BLaER1 (cell line): ENCODE measurements at regions not wholly inside any gene's neighbourhood (a gene's known extent, or its start where the extent isn't known, plus 50 kb on each side); places are given as distances from the start of the nearest gene placed in this dataset.

Experiments
- H3K27ac ChIP-seq: shearing (Covaris generic); formaldehyde crosslinking; 2 replicates; pipeline ENCODE4 v1.8.1; 2022
- H3K27me3 ChIP-seq: shearing (Covaris generic); formaldehyde crosslinking; 2 replicates; pipeline ENCODE4 v1.8.1; 2022
- H3K36me3 ChIP-seq: shearing (Covaris generic); formaldehyde crosslinking; 2 replicates; pipeline ENCODE4 v1.8.1; 2022
- H3K4me1 ChIP-seq: shearing (Covaris generic); formaldehyde crosslinking; 2 replicates; pipeline ENCODE4 v1.8.1; 2022
- H3K4me2 ChIP-seq: shearing (Covaris generic); formaldehyde crosslinking; 2 replicates; pipeline ENCODE4 v1.8.1; 2022
- H3K4me3 ChIP-seq: shearing (Covaris generic); formaldehyde crosslinking; 2 replicates; pipeline ENCODE4 v1.8.1; 2022
- H3K9ac ChIP-seq: shearing (Covaris generic); formaldehyde crosslinking; 2 replicates; pipeline ENCODE4 v1.8.1; 2022
- H3K9me3 ChIP-seq: shearing (Covaris generic); formaldehyde crosslinking; 2 replicates; pipeline ENCODE4 v1.8.1; 2022
- H4K20me1 ChIP-seq: shearing (Covaris generic); formaldehyde crosslinking; 2 replicates; pipeline ENCODE4 v1.8.1; 2022
- Cebpa-rat ChIP-seq: shearing (Covaris generic); IDR thresholded peaks from 2 replicates; pipeline ENCODE4 v1.8.1; 2022

DNA sequence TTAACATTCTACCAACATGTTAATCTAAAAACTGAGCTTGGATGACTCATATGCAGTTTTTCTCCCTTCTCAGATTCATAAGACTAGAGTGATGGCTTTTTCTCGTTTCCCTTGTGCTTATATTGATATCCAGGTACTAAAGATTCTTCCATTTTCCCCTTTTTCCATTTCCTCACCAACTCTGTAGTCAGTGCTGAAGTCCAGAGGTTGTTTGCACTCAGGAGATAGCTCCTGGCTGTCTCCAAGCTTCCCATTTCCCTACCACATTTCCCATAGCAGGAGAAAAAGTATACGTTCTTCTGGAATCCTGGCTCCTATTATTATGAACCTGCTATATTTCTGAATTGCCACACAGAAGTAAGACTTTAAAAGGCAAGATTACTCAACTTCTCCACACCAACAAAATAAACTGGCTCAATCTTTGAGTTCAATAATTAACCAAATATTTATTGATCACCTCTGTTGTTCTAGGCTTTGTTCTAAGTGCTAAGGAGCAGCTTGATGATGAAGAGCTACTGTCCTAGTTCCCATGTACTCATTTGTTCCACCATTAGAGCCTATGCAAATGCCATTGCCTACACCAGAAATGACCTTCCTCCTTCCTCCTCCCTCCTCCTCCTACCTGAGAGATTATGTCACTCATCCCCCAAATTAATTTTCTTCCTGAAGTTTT lies 454.4 kb upstream of the RPS6KA3 start:
- no peaks in the 10 kb centered on the region for H3K9me3 ChIP-seq
- H3K27me3 ChIP-seq = no peaks in the 10 kb centered on the region
- TF ChIP-seq Cebpa-rat = no peak
- H3K4me3 ChIP-seq = no peak overlapping the region
- no peaks in the 10 kb centered on the region for H4K20me1 ChIP-seq
- H3K27ac ChIP-seq = no peak overlapping the region
- H3K4me1 ChIP-seq = no peaks in the 10 kb centered on the region
- no peaks in the 10 kb centered on the region for H3K36me3 ChIP-seq
- no peak overlapping the region for H3K9ac ChIP-seq
- H3K4me2 ChIP-seq = no peak overlapping the region

DNA sequence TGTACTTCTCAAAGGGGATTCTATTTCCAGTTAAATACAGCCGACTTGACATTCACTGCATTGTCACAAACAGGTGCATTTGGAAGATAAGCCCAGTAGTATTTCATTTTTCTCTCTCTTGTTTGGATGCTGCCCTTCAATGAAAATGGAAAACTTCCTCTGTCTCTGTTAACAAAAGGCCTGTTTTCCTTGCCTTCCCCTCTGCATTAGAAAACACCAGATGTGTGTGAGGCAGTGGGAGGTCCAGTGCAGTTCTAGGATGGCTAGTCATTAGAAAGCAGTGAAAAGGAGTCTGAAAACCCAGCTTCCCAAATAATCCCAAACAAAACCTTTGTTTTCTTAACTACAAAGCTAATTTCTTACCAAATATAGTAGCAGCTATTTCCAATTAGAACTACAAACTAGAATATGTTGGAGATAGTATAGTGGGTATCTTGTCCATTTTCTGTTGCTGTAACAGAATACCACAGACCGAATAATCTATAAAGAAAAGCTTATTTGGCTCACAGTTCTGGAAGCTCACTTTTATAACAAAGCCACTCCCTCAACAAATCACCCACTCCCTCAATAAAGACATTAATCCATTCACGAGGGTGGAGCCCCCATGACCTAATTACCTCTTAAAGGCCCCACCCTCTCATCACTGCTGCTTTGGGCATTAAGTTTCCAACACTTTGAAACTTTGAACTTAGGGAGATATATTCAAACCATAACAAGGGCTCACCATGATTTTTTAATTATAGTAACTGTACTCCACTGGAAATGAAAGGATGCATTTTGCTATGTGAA lies 452.1 kb upstream of the RPS6KA3 start:
- no peaks in the 10 kb centered on the region for H3K36me3 ChIP-seq
- H3K9me3 ChIP-seq = no peaks in the 10 kb centered on the region
- H3K4me1 ChIP-seq = no peaks in the 10 kb centered on the region
- H3K4me3 ChIP-seq = no peak overlapping the region
- H3K4me2 ChIP-seq = no peak overlapping the region
- H3K27me3 ChIP-seq = no peaks in the 10 kb centered on the region
- H3K27ac ChIP-seq = no peak overlapping the region
- no peak for TF ChIP-seq Cebpa-rat
- H3K9ac ChIP-seq = no peak overlapping the region
- H4K20me1 ChIP-seq = no peaks in the 10 kb centered on the region

DNA sequence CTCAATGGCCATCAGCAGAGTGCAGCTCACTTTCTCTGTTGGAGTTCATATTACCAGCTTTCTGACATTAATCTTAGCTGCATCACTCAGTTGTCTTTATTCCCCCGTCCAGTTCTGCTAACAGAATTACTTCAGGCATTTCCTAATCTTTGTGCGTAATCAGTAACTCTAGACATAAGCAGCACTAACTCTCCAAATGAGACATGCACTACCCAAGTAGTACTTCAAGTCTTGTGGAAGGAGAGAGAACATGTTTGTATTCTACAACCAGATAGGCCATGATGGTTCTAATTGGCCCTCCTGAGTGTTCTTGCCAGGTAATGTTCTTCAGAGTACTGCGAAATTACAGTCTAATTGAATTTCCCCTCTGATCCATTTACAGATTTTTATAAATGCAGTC lies 448.5 kb upstream of the RPS6KA3 start:
- no peaks in the 10 kb centered on the region for H3K36me3 ChIP-seq
- H3K9me3 ChIP-seq = no peaks in the 10 kb centered on the region
- H3K27me3 ChIP-seq = no peaks in the 10 kb centered on the region
- no peaks in the 10 kb centered on the region for H4K20me1 ChIP-seq
- H3K4me3 ChIP-seq = no peak overlapping the region
- H3K9ac ChIP-seq = no peak overlapping the region
- no peaks in the 10 kb centered on the region for H3K4me1 ChIP-seq
- no peak overlapping the region for H3K27ac ChIP-seq
- TF ChIP-seq Cebpa-rat = no peak
- no peak overlapping the region for H3K4me2 ChIP-seq

GRCh38 chrX:20712811-20713210 lies 446.1 kb upstream of the RPS6KA3 start:
- H3K36me3 ChIP-seq = no peaks in the 10 kb centered on the region
- H3K9me3 ChIP-seq = no peaks in the 10 kb centered on the region; the same call in 1 of the 2 replicates
- no peak overlapping the region for H3K4me3 ChIP-seq
- no peak overlapping the region for H3K27ac ChIP-seq
- TF ChIP-seq Cebpa-rat = no peak
- no peaks in the 10 kb centered on the region for H3K27me3 ChIP-seq
- H3K4me2 ChIP-seq = no peak overlapping the region
- H3K4me1 ChIP-seq = no peaks in the 10 kb centered on the region
- H4K20me1 ChIP-seq = no peaks in the 10 kb centered on the region
- no peak overlapping the region for H3K9ac ChIP-seq

DNA sequence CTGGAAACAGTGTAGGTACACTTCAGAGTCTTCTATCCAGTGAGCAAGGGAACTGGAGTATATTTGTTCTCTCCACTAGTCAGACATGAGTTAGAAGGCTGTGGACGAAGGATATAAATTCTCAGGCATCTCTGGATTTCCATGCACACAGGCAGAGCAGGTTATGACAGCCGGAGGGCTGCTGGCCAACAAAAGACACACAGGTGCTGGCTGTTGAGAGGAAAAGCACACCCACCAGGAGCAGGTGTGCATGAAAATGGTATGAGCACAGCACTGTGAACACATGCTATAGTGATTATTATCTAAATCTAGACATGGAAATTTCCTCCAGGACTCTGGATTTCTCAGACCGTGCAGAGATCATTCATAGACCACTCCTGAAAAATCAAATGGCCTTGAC lies 444.7 kb upstream of the RPS6KA3 start:
- TF ChIP-seq Cebpa-rat = no peak

DNA sequence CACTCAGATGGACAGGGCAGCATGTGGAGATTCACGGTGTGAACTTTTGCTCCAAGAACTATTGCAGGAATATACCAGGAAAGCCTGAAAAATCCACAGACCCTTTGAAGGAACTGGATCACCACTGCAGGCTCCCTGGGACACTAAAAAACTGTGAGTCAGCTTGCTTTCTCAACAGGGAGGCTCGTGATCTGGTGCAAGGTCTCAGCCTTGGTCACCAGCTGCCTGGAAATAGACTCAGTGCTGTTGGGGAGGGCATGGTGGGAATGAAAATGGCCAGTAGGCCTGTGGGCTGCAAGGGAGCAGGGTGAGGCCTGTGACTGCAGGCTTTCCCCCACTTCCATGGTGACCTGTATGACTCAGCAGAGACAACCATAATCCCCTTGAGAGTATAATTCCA lies 426.4 kb upstream of the RPS6KA3 start:
- H3K27ac ChIP-seq = no peak overlapping the region
- no peaks in the 10 kb centered on the region for H3K4me1 ChIP-seq
- H3K9ac ChIP-seq = no peak overlapping the region
- H3K36me3 ChIP-seq = no peaks in the 10 kb centered on the region
- H3K27me3 ChIP-seq = no peaks in the 10 kb centered on the region
- H4K20me1 ChIP-seq = no peaks in the 10 kb centered on the region
- no peak overlapping the region for H3K4me3 ChIP-seq
- TF ChIP-seq Cebpa-rat = no peak
- no peak overlapping the region for H3K4me2 ChIP-seq
- H3K9me3 ChIP-seq = no peaks in the 10 kb centered on the region

More for the DNA sequence above, 444.7 kb upstream of the RPS6KA3 start:
- H4K20me1 ChIP-seq = no peaks in the 10 kb centered on the region
- no peak overlapping the region for H3K4me2 ChIP-seq
- no peak overlapping the region for H3K27ac ChIP-seq
- no peaks in the 10 kb centered on the region for H3K27me3 ChIP-seq
- H3K9me3 ChIP-seq = peaks cover 11% of the 10 kb centered on the region
- H3K9ac ChIP-seq = no peak overlapping the region
- H3K36me3 ChIP-seq = no peaks in the 10 kb centered on the region
- no peaks in the 10 kb centered on the region for H3K4me1 ChIP-seq
- no peak overlapping the region for H3K4me3 ChIP-seq

GRCh38 chrX:20686256-20686655 lies 419.5 kb upstream of the RPS6KA3 start:
- Histone ChIP-seq H3K4me1 (no peaks in the 10 kb centered on the region), H3K27me3 (no peaks in the 10 kb centered on the region), H3K9me3 (no peaks in the 10 kb centered on the region), H3K9ac (no peak overlapping the region), H3K4me3 (no peak overlapping the region), H4K20me1 (no peaks in the 10 kb centered on the region), H3K4me2 (no peak overlapping the region), H3K36me3 (no peaks in the 10 kb centered on the region), H3K27ac (no peak overlapping the region)
- no peak for TF ChIP-seq Cebpa-rat

- Histone ChIP-seq H3K4me1 (no peaks in the 10 kb centered on the region), H3K27me3 (no peaks in the 10 kb centered on the region), H3K27ac (no peak overlapping the region), H4K20me1 (no peaks in the 10 kb centered on the region), H3K36me3 (no peaks in the 10 kb centered on the region), H3K4me2 (no peak overlapping the region), H3K4me3 (no peak overlapping the region), H3K9me3 (no peaks in the 10 kb centered on the region), H3K9ac (no peak overlapping the region)
- no peak for TF ChIP-seq Cebpa-rat
These were observed 418.9 kb upstream of the RPS6KA3 start for GRCh38 chrX:20685652-20686051.

GRCh38 chrX:20681683-20682082 lies 415.0 kb upstream of the RPS6KA3 start:
- H3K36me3 ChIP-seq = no peaks in the 10 kb centered on the region
- TF ChIP-seq Cebpa-rat = no peak
- H3K4me3 ChIP-seq = no peak overlapping the region
- H3K9me3 ChIP-seq = no peaks in the 10 kb centered on the region
- no peaks in the 10 kb centered on the region for H3K27me3 ChIP-seq
- H3K9ac ChIP-seq = no peak overlapping the region
- H3K4me1 ChIP-seq = no peaks in the 10 kb centered on the region
- H3K27ac ChIP-seq = no peak overlapping the region
- no peak overlapping the region for H3K4me2 ChIP-seq
- H4K20me1 ChIP-seq = no peaks in the 10 kb centered on the region

- no peak overlapping the region for H3K9ac ChIP-seq
- H3K36me3 ChIP-seq = no peaks in the 10 kb centered on the region
- no peaks in the 10 kb centered on the region for H3K4me1 ChIP-seq
- H3K4me3 ChIP-seq = no peak overlapping the region
- H3K27ac ChIP-seq = no peak overlapping the region
- no peaks in the 10 kb centered on the region for H3K9me3 ChIP-seq
- H3K4me2 ChIP-seq = no peak overlapping the region
- no peaks in the 10 kb centered on the region for H3K27me3 ChIP-seq
- no peak for TF ChIP-seq Cebpa-rat
- H4K20me1 ChIP-seq = no peaks in the 10 kb centered on the region
These were observed 414.3 kb upstream of the RPS6KA3 start for GRCh38 chrX:20680998-20681397.
